ENCODE measurements at regions not wholly inside any gene's neighbourhood (a gene's known extent, or its start where the extent isn't known, plus 50 kb on each side); places are given as distances from the start of the nearest gene placed in this dataset.

DNA sequence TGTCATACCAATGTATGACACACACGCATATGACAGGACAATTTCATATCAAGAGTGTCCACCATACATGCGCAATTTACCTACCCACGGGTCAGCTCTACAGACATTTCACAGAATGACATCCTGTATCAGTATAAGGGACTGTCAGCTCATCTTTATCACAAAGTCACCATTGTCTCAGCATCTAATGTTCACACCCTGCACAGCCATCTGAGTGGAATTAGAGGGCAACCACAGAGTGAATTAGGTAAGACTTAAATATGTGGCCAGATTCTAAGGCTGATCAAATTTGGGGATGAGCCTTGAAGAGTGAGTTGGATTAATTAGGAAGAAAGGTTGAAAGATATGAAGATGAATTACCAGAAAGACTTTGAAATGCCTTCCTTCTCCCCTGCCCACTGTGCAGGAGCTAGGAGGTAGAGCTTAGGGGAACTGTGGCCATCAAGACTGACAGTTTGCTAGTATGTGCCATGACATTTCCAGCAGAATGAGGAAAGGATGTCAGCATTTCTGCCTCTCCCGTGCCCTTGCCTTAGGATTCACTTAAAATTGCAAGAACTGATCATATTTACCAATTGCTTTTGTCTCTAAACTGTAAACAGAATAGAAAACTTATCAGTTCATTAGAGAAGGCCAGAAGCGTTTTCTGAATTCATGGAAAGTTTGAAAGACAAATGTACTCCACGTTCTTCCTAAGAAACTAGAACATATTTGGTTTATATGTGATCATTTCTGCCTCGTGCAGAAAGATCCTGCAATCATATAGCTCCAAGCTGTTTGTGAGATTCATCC is 121.1 kb downstream of the DDX1 start:
- Mint-ChIP-seq H3K9me3 (no peaks in the 10 kb centered on the region), H3K27me3 (ENCODE audit: low read depth) (no peaks in the 10 kb centered on the region), H3K4me1 (peaks cover 20% of the 10 kb centered on the region), H3K4me3 (no peak overlapping the region), H3K27ac (ENCODE audit: unreplicated experiment) (no peak overlapping the region), H3K36me3 (ENCODE audit: low read depth) (no peaks in the 10 kb centered on the region)
- TF ChIP-seq, protein P1, sequence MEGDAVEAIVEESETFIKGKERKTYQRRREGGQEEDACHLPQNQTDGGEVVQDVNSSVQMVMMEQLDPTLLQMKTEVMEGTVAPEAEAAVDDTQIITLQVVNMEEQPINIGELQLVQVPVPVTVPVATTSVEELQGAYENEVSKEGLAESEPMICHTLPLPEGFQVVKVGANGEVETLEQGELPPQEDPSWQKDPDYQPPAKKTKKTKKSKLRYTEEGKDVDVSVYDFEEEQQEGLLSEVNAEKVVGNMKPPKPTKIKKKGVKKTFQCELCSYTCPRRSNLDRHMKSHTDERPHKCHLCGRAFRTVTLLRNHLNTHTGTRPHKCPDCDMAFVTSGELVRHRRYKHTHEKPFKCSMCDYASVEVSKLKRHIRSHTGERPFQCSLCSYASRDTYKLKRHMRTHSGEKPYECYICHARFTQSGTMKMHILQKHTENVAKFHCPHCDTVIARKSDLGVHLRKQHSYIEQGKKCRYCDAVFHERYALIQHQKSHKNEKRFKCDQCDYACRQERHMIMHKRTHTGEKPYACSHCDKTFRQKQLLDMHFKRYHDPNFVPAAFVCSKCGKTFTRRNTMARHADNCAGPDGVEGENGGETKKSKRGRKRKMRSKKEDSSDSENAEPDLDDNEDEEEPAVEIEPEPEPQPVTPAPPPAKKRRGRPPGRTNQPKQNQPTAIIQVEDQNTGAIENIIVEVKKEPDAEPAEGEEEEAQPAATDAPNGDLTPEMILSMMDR (conservative IDR thresholded peaks at IDR 0.05), result no peak
- no peak for DNase-seq (ENCODE audit: low read depth, low spot score)

DNA sequence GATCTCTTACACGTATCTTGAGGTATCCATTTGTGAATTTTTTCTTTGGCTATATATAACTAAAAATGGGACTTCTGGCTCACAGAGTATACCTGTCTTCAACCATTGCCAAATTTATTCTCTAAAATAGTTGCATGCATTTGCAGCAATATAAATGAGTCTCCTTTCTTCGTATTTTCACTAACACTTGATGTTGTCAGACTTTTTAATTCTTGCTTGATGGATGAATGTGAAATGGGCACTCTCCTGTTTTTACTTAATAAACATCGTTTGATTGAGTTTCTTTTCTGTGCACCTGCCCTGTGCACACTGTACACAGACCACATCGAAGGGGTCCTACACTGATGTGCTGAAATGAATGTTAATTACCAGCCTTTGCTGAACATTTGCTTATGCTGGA is 121.8 kb downstream of the DDX1 start:
- TF ChIP-seq, protein P1 (conservative IDR thresholded peaks at IDR 0.05), result no peak
- H3K9me3 Mint-ChIP-seq, result no peaks in the 10 kb centered on the region
- peaks cover 19% of the 10 kb centered on the region for H3K4me1 Mint-ChIP-seq
- no peak overlapping the region for H3K27ac Mint-ChIP-seq (ENCODE audit: unreplicated experiment)
- DNase-seq (ENCODE audit: low read depth, low spot score), result no peak
- H3K4me3 Mint-ChIP-seq, result no peak overlapping the region
- no peaks in the 10 kb centered on the region for H3K27me3 Mint-ChIP-seq (ENCODE audit: low read depth)
- H3K36me3 Mint-ChIP-seq (ENCODE audit: low read depth), result no peaks in the 10 kb centered on the region

DNA sequence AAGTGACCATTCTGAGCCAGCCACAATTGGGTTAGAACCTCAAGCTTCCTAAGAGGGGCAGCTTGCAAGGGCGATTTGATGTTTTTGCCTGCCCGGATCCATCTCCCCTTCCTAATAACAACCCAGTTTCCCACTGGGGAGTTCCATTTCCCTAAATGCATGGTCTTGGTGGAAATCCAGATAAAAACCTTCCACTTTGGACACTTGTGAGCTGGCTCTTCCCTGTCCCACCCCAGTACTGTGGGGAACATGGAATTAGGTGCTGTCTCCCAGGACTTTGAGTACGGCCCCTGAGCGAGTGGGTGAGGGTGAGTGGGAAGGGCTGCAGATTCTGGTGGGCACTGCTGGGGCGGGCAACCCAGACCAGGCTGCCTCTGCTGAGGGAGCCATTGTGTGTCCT is 122.3 kb downstream of the DDX1 start:
- H3K4me3 Mint-ChIP-seq, result no peak overlapping the region
- peaks cover 19% of the 10 kb centered on the region for H3K4me1 Mint-ChIP-seq
- TF ChIP-seq, protein P1 (conservative IDR thresholded peaks at IDR 0.05), result no peak
- no peaks in the 10 kb centered on the region for H3K27me3 Mint-ChIP-seq (ENCODE audit: low read depth)
- H3K9me3 Mint-ChIP-seq, result no peaks in the 10 kb centered on the region
- H3K36me3 Mint-ChIP-seq (ENCODE audit: low read depth), result no peaks in the 10 kb centered on the region
- DNase-seq (ENCODE audit: low read depth, low spot score), result no peak
- H3K27ac Mint-ChIP-seq (ENCODE audit: unreplicated experiment), result no peak overlapping the region

DNA sequence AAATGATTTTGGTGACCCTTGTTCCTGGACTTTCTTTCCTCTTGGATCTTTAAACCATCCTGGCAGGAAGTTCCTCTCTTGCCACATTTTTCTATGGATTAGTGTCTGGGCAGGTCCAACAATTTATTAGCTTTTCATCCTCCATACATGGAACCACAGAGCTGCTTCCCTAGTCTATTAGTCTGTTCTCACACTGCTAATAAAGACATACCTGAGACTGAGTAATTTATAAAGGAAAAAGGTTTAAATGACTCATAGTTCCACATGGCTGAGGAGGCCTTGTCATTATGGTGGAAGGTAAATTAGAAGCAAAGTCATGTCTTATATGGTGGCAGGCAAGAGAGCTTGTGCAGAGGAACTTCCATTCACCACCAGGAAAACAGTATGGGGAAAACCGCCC is 122.9 kb downstream of the DDX1 start:
- Mint-ChIP-seq H3K27ac (ENCODE audit: unreplicated experiment) (no peak overlapping the region), H3K27me3 (ENCODE audit: low read depth) (no peaks in the 10 kb centered on the region), H3K9me3 (no peaks in the 10 kb centered on the region), H3K36me3 (ENCODE audit: low read depth) (no peaks in the 10 kb centered on the region), H3K4me3 (no peak overlapping the region), H3K4me1 (peaks cover 16% of the 10 kb centered on the region)
- DNase-seq (ENCODE audit: low read depth, low spot score), result no peak
- TF ChIP-seq, protein P1 (conservative IDR thresholded peaks at IDR 0.05), result no peak

DNA sequence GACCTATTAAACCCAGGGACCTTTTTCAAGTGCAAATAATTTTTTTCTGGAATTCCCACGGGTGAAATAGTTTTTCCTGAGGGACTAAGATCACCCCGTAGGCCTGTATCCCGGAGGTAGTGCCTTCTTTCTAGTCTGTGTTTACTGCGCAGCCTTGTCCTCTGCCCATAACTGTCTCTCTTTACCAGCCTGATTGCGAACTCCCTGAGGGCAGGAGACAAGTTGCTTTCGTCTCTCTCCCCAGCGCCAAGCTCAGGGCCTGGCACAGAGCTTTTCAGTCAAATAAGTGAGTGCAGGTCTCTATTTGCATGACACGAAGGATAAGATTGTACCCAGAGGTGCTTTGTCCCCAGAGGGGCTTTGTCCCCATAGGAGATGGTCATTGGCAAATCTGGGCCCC is 123.9 kb downstream of the DDX1 start:
- no peaks in the 10 kb centered on the region for H3K27me3 Mint-ChIP-seq (ENCODE audit: low read depth)
- H3K36me3 Mint-ChIP-seq (ENCODE audit: low read depth), result no peaks in the 10 kb centered on the region
- no peak overlapping the region for H3K27ac Mint-ChIP-seq (ENCODE audit: unreplicated experiment)
- TF ChIP-seq, protein P1 (conservative IDR thresholded peaks at IDR 0.05), result no peak
- H3K9me3 Mint-ChIP-seq, result no peaks in the 10 kb centered on the region
- peaks cover 18% of the 10 kb centered on the region for H3K4me1 Mint-ChIP-seq
- no peak for DNase-seq (ENCODE audit: low read depth, low spot score)
- H3K4me3 Mint-ChIP-seq, result no peak overlapping the region

All from neural crest cell (in vitro differentiated cells).